ENCODE measurements at regions not wholly inside any gene's neighbourhood (a gene's known extent, or its start where the extent isn't known, plus 50 kb on each side); places are given as distances from the start of the nearest gene placed in this dataset.

DNA sequence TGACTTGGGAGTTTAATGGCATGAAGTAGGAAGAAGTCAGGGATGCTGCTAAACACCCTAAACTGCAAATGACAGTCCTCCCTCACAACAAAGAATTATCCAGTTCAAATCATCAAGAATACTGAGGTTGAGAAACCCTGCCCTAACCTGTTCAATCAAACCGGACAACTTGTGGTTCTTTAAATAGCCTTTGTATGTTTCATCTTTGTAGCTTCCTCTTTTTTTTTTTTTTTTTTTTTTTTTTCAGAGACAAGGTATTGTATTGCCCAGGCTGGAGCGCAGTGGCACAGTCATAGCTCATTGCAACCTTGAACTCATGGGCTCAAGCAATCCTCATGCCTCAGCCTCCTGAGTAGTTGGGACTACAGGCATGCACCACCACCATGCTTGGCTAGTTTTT lies 52.5 kb upstream of the TTC29 start:
- DNase-seq: no peak

GRCh38 chr4:147003956-147004809 lies 58.5 kb upstream of the TTC29 start:
- no peak for DNase-seq

DNA sequence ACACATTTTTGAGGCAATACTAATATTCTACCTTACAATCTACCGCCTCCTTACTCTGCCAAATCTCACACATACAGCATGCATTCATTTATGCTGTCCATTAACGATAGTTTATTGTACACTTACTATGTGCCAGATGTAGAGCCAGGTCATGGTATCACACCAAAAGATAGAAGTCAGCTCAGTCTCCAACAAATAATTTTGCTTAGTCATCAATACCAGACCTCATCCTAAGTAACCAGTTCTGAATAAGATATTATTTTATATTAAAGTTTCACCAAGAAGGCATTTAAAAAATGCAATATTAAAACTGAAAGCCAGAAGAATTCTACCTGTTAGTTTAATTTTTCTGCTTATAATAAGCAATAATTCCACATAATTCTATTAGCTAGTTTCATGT lies 60.6 kb upstream of the TTC29 start:
- no peak for DNase-seq

- DNase-seq: no peak
Observed at GRCh38 chr4:147009875-147010274, 64.2 kb upstream of the TTC29 start.

DNA sequence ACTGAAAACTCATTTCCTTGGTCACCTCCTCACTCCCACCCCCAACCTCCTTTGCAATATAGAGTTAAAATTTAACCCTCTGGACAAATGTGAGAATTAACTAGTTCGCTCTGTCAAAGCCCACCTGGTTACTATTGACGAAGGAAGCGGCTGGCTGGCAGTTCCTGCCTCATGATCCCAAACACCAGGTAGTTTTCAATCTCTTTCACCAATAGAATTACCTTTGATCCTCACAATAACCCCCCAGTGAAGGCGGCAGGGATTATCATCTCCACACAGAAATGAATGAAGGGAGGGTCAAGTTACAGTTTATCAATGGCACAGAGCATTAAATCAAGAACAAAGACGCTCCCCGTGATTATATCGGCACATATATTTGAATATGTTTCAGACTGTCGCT lies 65.7 kb upstream of the TTC29 start:
- DNase-seq: no peak

GRCh38 chr4:147012059-147012707 lies 66.5 kb upstream of the TTC29 start:
- no peak for DNase-seq

- no peak for DNase-seq
Observed at GRCh38 chr4:147014946-147015345, 69.3 kb upstream of the TTC29 start.

DNA sequence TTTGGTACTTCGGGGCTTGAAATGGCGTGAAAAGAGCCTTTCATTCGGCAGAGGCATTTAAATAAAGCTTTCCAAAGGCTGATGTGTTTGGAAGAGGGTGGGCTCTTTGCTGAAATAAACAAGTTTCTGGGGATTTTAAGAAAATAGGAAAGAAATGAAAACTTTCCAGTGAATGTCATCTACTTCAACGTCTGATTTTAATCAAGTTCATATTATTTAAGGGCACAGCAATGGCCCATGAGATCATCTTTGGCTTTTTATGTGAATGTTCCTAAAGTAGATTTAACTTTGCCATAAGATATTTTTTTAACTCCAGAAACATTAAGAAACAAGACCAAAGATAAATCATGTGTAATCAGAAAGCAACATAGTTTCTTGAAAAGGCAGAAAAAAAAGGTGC lies 69.8 kb upstream of the TTC29 start:
- DNase-seq: no peak

DNA sequence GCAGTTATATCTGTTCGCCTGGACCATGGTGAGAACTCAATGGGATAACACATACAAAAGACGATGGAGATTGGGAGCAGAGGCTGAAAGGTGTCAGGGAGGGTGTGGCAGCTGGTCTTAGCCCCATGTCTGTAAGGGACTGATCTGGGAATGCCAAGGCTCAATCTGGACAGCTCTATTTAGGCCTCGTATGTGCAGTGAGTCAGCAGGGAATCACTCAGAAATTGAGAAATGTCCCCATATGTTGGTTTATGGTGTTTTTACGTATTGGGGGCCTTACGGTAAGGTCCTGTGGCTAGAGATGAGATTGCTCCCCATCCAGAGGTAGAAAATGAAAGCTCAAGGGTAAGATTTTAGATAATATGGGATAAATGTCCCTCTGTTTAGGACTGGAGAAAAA lies 71.4 kb upstream of the TTC29 start:
- no peak for DNase-seq

DNA sequence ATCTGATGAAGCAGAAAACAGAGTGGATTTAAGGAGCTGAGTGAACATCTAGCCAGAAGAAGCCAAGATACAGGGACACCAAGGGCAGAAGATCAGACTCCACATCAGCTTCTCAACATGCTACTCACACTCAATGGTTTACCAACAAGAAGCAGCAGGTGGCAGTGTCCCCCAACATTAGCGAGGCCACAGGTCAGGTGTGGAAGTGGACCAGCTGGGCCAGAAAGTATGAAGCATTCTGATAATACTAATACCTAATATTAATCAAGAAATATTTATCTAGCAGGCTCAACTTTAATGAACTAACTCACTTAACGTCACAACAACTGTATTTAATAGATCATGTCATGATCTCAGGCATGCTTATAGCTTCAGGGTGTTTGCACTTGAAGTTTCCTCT lies 73.4 kb upstream of the TTC29 start:
- no peak for DNase-seq

DNA sequence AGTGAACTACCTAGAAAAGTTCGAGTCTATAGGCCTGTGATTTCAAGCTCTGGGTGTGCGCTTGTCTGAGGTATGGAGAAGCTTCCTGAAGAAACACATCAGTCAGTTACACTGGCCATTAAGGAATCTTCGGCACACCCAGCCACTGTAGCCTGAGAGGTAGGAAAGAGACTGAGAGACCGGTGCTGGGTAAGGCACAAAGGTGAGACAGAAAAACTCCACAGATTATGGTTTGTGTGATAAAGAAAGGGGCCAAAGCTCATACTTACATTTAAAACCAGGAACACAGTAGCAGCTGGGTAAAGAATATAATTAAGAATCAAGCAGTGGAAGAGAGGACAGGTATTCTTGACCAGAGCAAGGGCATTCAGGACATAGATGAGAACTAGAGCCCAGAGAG lies 74.8 kb upstream of the TTC29 start:
- DNase-seq: no peak

DNA sequence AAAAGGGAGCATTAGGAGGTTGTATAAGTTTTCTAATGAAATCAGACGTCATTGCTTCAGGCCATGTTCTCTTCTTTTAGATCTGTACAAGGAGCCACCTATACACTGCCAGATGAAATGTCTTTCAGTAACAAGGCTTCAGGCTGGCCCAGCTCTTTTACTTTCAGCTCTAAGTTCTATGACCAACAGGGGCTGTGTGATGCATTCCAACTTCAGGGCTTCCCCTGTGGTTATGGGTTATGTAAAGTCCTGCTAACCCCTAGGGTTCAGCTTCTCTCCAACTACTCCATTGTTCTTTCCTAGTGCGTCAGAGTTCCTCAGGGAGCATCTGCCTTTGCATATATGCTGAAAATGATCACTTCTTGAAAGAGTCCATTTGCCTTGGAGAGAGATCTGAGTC lies 79.4 kb upstream of the TTC29 start:
- no peak for DNase-seq

DNA sequence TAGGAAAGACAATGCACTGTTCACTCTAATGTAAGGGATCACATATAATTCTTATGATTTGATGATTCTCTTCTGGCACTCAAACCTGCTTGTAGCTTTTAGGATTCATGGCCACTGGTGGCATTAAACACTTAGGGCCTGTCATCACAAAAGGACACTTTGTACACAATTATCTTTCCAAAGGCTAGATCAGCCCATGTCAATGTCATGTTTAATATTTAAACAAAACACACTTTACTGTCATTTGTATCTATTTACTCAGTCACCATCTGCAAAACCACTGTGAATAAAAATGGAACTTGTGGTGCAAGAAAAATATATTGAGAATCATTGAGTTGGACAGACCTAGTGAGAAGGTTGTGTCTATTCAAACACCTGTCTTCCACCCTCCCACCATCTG lies 83.6 kb upstream of the TTC29 start:
- DNase-seq: no peak

DNA sequence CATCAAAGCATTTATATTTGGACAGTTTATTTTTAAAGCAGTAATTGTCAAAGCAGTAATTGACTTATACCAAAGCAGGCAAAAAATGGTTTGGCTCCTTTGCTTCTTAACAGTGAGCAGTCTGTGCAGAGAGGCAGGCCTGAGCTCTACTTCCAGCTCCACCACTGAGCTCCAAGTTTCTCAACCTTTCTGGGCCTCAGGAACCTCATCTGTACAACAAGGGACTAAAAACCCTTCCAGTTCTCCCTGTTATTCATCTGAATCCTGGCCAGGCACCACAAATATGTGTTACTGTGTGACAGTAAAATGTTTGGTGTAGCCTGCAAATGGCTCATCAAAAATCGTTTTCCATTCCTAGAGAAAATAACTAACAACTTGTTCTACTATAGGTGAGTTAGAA lies 88.7 kb upstream of the TTC29 start:
- no peak for DNase-seq

- no peak for DNase-seq
Observed at GRCh38 chr4:147037069-147037468, 91.4 kb upstream of the TTC29 start.

DNA sequence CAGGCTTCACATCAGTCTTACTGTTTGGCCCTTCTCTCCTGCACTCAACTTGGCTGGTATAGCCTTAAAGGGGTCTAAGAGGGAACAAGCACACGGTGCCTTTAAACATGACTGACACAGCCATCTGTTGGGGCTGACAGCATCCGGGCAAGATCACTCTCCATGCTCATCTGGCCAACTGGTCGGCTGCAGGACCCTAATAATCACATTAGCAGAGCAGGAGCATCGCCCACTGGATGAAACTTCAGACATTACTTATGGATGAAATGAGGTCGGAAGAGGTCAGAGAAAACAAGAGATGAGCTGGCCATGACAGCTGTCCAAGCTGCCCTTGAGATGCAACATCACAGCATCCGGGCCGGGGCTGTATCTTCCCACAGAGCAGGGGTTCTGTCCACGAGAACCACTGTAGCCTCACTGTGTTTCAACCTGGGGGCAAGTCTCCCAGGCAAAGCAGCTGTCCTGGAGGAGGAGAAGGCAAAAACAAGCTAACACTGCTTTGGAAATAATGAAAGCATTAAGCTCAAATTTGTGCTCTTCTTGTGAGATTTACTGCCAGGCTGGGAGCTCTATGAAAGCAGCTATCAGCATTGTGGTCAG lies 94.4 kb upstream of the TTC29 start:
- DNase-seq: no peak

GRCh38 chr4:147040874-147041273 lies 95.2 kb upstream of the TTC29 start:
- no peak for DNase-seq

DNA sequence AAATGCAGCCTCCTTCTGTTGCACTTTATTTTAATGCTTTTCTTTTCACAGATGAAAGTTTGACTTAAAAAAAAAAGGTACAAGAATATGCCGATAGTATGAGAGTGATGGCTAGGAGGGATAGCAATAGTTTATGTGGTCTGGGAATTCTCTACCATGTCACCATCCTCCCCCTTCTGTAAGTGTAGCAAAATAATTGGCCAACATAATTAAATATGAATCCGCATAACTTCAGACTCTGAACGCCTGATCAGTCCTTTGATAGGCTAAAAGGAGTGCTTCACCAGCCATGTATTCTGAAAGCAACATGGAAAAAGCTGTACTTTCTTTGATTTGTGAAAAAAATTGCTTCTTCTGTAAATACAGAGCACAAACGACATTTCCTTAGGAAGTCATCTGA lies 95.7 kb upstream of the TTC29 start:
- no peak for DNase-seq

- DNase-seq: no peak
Observed at GRCh38 chr4:147042046-147042445, 96.4 kb upstream of the TTC29 start.

DNA sequence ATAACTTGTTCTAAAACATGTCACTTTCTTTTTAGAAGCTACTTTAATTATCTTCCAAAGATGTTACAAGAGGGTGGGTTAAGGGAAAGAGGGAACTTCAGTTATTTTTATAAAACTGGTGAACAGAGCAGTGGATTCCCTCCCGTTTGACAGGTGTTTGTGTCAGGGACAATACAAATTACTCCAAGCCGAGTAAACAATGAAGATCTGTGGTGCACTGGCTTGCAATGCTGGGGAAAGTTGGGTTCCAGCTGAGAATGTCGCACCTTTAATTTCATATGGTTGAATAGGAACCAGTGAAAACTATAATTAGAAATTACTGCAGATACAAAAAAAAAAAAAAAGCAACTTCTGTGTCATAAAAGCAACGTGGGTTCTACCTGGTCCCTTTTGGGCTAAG lies 98.6 kb upstream of the TTC29 start:
- DNase-seq: no peak

- DNase-seq: no peak
Observed at GRCh38 chr4:147049946-147050345, 104.3 kb upstream of the TTC29 start.

GRCh38 chr4:147050356-147050765 lies 104.7 kb upstream of the TTC29 start:
- DNase-seq: no peak

GRCh38 chr4:147052361-147052760 lies 106.7 kb upstream of the TTC29 start:
- no peak for DNase-seq

DNA sequence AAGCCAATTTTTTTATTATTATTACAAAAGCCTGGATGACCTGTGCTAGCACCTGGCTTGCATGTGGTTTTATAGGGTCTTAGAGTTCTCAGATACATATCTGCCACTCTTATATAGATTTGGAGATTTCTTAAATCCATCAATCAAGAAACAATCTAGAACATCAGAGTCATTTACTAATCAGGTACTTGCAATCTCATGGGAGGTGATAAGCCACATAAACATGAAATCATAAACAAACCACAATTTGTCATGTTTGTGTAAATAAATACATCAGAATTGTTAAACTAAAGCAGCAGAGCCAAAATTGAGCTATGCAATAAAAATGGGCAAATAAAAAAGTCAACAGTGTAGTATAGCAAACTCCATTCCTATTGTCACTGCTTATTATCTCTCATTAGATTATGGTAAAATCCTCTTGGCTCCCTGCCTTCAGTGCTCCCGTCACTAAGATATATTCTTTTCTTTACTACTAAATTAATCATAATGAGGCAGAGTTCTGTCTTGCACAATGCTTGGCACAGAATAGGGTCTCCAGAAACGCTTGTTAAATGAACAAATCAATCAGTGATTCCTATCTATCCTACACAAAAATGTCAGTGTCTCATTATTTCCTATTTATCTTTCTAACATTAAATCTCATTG lies 108.7 kb upstream of the TTC29 start:
- no peak for DNase-seq

All from NCI-H2029 treated with DMSO at 0.1 percent for 48 hours (cell line).